Activated naive CD4-positive, alpha-beta T cell (primary cell): ENCODE measurements at regions not wholly inside any gene's neighbourhood (a gene's known extent, or its start where the extent isn't known, plus 50 kb on each side); places are given as distances from the start of the nearest gene placed in this dataset.
"Not testable (repeated sequence)": the region's sequence is repeated elsewhere in the genome, so short reads cannot be mapped to it uniquely, and the experiment has no call there.

ENCODE experiments used
- DNase-seq, 4 experiments: peaks; one replicate each; lab custom pipeline; 2025; lab: John Stamatoyannopoulos, UW

GRCh38 chr22:46026899-46027210, 49.9 kb upstream of the WNT7B start:
- no peak for DNase-seq

- no peak for DNase-seq
Measured at GRCh38 chr22:46027211-46028105, 50.5 kb upstream of the WNT7B start.

GRCh38 chr22:46028106-46028991, 51.4 kb upstream of the WNT7B start:
- DNase-seq: no peak

GRCh38 chr22:46029036-46029435, 52.1 kb upstream of the WNT7B start:
- DNase-seq: no peak

- no peak for DNase-seq
Measured at GRCh38 chr22:46029574-46030200, 52.7 kb upstream of the WNT7B start.

- no peak for DNase-seq
Measured at GRCh38 chr22:46030231-46030880, 53.4 kb upstream of the WNT7B start.

- DNase-seq: no peak
Measured at GRCh38 chr22:46031066-46031465, 54.1 kb upstream of the WNT7B start.

- no peak for DNase-seq
Measured at GRCh38 chr22:46031557-46031956, 54.6 kb upstream of the WNT7B start.

- DNase-seq: no peak
Measured at GRCh38 chr22:46031965-46032851, 55.2 kb upstream of the WNT7B start.

GRCh38 chr22:46033256-46034200, 56.6 kb upstream of the WNT7B start:
- no peak for DNase-seq

GRCh38 chr22:46034480-46034879, 57.5 kb upstream of the WNT7B start:
- not testable (repeated sequence) for DNase-seq

GRCh38 chr22:46035380-46035741, 58.4 kb upstream of the WNT7B start:
- no peak for DNase-seq

- peak; percentile 99 to 100 (median 99) for DNase-seq
Measured at GRCh38 chr22:46035742-46036557, 59.0 kb upstream of the WNT7B start.

- DNase-seq: peak in 2 of 4 experiments; percentile 40 to 48
Measured at GRCh38 chr22:46036558-46037408, 59.8 kb upstream of the WNT7B start.

GRCh38 chr22:46038174-46038487, 61.2 kb upstream of the WNT7B start:
- no peak for DNase-seq

GRCh38 chr22:46038516-46039430, 61.8 kb upstream of the WNT7B start:
- no peak for DNase-seq

GRCh38 chr22:46039535-46039934, 62.6 kb upstream of the WNT7B start:
- DNase-seq: no peak
